Sigmoid colon (tissue), 4 donors: ENCODE measurements at regions not wholly inside any gene's neighbourhood (a gene's known extent, or its start where the extent isn't known, plus 50 kb on each side); places are given as distances from the start of the nearest gene placed in this dataset.

Experiments used
- CTCF ChIP-seq, 4 experiments: fragments of 450-650 bp in 3 of 4; fragments of 200-600 bp in 1 of 4; IDR thresholded peaks; one replicate each; pipeline ENCODE4 v1.5.1; 2016 to 2019; ENCODE audit warnings: antibody characterized with exemption in 4 of 4, mild to moderate bottlenecking in 3 of 4, moderate library complexity in 2 of 4
- POLR2A ChIP-seq, 2 donors: fragments of 450-650 bp; IDR thresholded peaks; one replicate each; pipeline ENCODE4 v1.6.1; 2016; ENCODE audit warnings: antibody characterized with exemption in 2 of 2, mild to moderate bottlenecking in 2 of 2, moderate library complexity in 2 of 2
- POLR2AphosphoS5 ChIP-seq, 4 donors: sonication (generic); formaldehyde crosslinking; IDR thresholded peaks; one replicate each; pipeline ENCODE4 v1.6.1; 2017; ENCODE audit warnings: antibody characterized with exemption in 4 of 4

GRCh38 chr4:30881985-30882384, 161.8 kb downstream of the PCDH7 start:
- no peak for TF ChIP-seq POLR2A (IDR thresholded peaks at IDR 0.05)
- no peak for TF ChIP-seq CTCF (IDR thresholded peaks at IDR 0.05)
- TF ChIP-seq POLR2AphosphoS5 (IDR thresholded peaks at IDR 0.05), result no peak
